ENCODE measurements at regions not wholly inside any gene's neighbourhood (a gene's known extent, or its start where the extent isn't known, plus 50 kb on each side); places are given as distances from the start of the nearest gene placed in this dataset.

DNA sequence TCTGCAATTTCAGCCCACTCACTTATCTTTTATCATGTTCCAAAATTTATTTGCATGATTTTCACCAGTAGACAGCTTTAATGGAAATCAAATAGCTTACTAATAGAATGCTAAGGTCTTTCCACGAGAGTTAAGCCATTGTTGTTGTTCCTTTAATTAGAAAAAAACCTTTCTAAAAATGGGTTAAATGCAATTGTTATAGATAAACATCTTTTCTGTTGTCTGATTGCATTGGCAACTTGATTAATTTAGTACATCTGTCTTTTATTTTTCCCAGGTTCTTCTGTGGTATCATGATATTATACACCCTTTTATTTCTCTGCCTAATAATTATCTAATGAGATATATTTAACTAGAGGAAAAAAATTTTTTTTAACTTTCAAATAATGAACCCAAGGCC lies 487.6 kb upstream of the MBL2 start:
- Mint-ChIP-seq H3K27me3 (ENCODE audit: insufficient read depth, unreplicated experiment) (no peaks in the 10 kb centered on the region), H3K4me3 (ENCODE audit: unreplicated experiment) (no peak overlapping the region), H3K4me1 (ENCODE audit: low read depth, unreplicated experiment) (peaks cover 10% of the 10 kb centered on the region), H3K27ac (ENCODE audit: unreplicated experiment) (no peak overlapping the region), H3K9me3 (ENCODE audit: unreplicated experiment) (no peaks in the 10 kb centered on the region), H3K36me3 (ENCODE audit: insufficient read depth, unreplicated experiment) (no peaks in the 10 kb centered on the region)
- ChIA-PET POLR2A (no interaction called here), CTCF (no interaction called here)
- intact Hi-C loops (cut with micrococcal nuclease; ENCODE audit: unreplicated experiment) = no loop called here
- DNase-seq = no peak
- H3K36me3 ChIP-seq (ENCODE audit: control insufficient read depth, insufficient read depth, low read length) = no peaks in the 10 kb centered on the region
- H3K4me3 ChIP-seq (ENCODE audit: low read depth, low read length) = no peak overlapping the region
- BruUV-seq (replicated peaks) = no TSS peak
- TF ChIP-seq, protein P1, sequence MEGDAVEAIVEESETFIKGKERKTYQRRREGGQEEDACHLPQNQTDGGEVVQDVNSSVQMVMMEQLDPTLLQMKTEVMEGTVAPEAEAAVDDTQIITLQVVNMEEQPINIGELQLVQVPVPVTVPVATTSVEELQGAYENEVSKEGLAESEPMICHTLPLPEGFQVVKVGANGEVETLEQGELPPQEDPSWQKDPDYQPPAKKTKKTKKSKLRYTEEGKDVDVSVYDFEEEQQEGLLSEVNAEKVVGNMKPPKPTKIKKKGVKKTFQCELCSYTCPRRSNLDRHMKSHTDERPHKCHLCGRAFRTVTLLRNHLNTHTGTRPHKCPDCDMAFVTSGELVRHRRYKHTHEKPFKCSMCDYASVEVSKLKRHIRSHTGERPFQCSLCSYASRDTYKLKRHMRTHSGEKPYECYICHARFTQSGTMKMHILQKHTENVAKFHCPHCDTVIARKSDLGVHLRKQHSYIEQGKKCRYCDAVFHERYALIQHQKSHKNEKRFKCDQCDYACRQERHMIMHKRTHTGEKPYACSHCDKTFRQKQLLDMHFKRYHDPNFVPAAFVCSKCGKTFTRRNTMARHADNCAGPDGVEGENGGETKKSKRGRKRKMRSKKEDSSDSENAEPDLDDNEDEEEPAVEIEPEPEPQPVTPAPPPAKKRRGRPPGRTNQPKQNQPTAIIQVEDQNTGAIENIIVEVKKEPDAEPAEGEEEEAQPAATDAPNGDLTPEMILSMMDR (IDR thresholded peaks at IDR 0.05; ENCODE audit: insufficient read depth in 1 of 2, low read depth in 1 of 2, low read length in 1 of 2, severe bottlenecking in 1 of 2, unreplicated experiment in 1 of 2) = no peak
- no peaks in the 10 kb centered on the region for H3K9me3 ChIP-seq
- no peaks in the 10 kb centered on the region for H3K27me3 ChIP-seq (replicated peaks; ENCODE audit: control insufficient read depth, insufficient read depth, low read length)
- peaks cover 12% of the 10 kb centered on the region for H3K4me1 ChIP-seq

DNA sequence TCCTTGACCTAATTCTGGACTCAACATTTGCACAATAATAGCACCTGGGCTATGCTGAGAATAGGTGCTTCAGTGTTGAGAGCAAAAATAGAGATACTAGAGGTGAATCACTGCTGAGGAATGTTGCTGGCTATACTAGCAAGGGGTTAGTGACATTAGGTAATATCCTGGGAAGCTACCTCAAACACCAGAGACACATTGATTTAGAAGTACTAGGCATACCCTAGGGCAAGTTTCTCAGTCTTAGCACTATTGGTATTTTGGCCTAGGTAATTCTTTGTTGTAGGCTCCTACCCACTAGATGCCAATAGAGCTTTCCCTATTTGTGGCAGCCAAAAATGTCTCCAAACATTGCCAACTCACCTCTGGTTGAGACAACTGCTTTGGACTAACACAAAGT lies 484.0 kb upstream of the MBL2 start:
- H3K27me3 Mint-ChIP-seq (ENCODE audit: insufficient read depth, unreplicated experiment) = no peaks in the 10 kb centered on the region
- Histone ChIP-seq H3K9me3 (0 out of 2 replicates have a peak, but pooled peaks cover 2% of the 10 kb centered on the region), H3K36me3 (ENCODE audit: control insufficient read depth, insufficient read depth, low read length) (no peaks in the 10 kb centered on the region), H3K4me1 (peaks cover 12% of the 10 kb centered on the region), H3K27me3 (replicated peaks; ENCODE audit: control insufficient read depth, insufficient read depth, low read length) (no peaks in the 10 kb centered on the region), H3K4me3 (ENCODE audit: low read depth, low read length) (no peak overlapping the region)
- TF ChIP-seq, protein P1 (IDR thresholded peaks at IDR 0.05; ENCODE audit: insufficient read depth in 1 of 2, low read depth in 1 of 2, low read length in 1 of 2, severe bottlenecking in 1 of 2, unreplicated experiment in 1 of 2) = no peak
- peaks cover 19% of the 10 kb centered on the region for H3K9me3 Mint-ChIP-seq (ENCODE audit: unreplicated experiment)
- peak overlapping the region; percentile 19 for H3K27ac Mint-ChIP-seq (ENCODE audit: unreplicated experiment)
- peaks cover 10% of the 10 kb centered on the region for H3K4me1 Mint-ChIP-seq (ENCODE audit: low read depth, unreplicated experiment)
- ChIA-PET CTCF (interaction anchor here (0.7 to 1.0 kb wide), 2 partner anchors 46 to 433 kb away, joined by 3 to 4 read pairs; no protein-coding TSS in a partner anchor), POLR2A (no interaction called here)
- no peaks in the 10 kb centered on the region for H3K36me3 Mint-ChIP-seq (ENCODE audit: insufficient read depth, unreplicated experiment)
- peak in 1 of 2 experiments; percentile 63 for DNase-seq
- intact Hi-C loops (cut with micrococcal nuclease; ENCODE audit: unreplicated experiment) = no loop called here
- no peak overlapping the region for H3K4me3 Mint-ChIP-seq (ENCODE audit: unreplicated experiment)
- no TSS peak for BruUV-seq (replicated peaks)

DNA sequence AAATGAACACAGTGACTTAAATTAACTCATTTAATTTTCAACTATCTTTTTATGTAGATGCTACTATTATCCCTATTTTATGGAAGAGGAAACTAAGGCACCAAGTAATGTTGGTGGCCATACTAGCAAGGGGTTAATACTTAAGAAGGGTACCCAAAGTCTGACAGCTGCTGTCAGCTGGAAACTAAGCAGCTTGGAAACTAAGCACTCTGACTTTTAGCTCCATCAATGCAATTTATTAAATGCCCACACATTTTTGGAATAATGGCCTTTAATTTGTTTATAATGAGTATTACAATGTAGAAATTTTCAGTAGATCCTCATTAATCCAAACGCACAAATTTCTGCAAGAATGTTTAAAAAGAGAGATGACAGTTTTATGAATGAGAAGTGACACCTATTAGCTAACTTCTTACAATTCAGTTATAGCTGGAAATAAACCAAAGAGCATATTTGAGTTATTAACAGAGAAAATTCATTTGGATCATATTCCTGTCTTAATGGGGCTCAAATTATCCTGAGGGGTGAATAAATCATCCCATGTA lies 483.1 kb upstream of the MBL2 start:
- H3K27ac Mint-ChIP-seq (ENCODE audit: unreplicated experiment) = no peak overlapping the region
- H3K36me3 ChIP-seq (ENCODE audit: control insufficient read depth, insufficient read depth, low read length) = no peaks in the 10 kb centered on the region

More for the DNA sequence above, 483.1 kb upstream of the MBL2 start:
- intact Hi-C loops (cut with micrococcal nuclease; ENCODE audit: unreplicated experiment) = no loop called here
- H3K4me1 ChIP-seq = peaks cover 12% of the 10 kb centered on the region
- Mint-ChIP-seq H3K9me3 (ENCODE audit: unreplicated experiment) (peaks cover 19% of the 10 kb centered on the region), H3K27me3 (ENCODE audit: insufficient read depth, unreplicated experiment) (no peaks in the 10 kb centered on the region), H3K36me3 (ENCODE audit: insufficient read depth, unreplicated experiment) (no peaks in the 10 kb centered on the region), H3K4me3 (ENCODE audit: unreplicated experiment) (no peak overlapping the region), H3K4me1 (ENCODE audit: low read depth, unreplicated experiment) (peaks cover 10% of the 10 kb centered on the region)
- ChIA-PET POLR2A (no interaction called here), CTCF (interaction anchor here (1.0 kb wide), 1 partner anchor 46 kb away, joined by 4 read pairs; no protein-coding TSS in a partner anchor)
- TF ChIP-seq, protein P1 (IDR thresholded peaks at IDR 0.05; ENCODE audit: insufficient read depth in 1 of 2, low read depth in 1 of 2, low read length in 1 of 2, severe bottlenecking in 1 of 2, unreplicated experiment in 1 of 2) = no peak
- H3K9me3 ChIP-seq = 0 out of 2 replicates have a peak, but pooled peaks cover 2% of the 10 kb centered on the region
- no peak overlapping the region for H3K4me3 ChIP-seq (ENCODE audit: low read depth, low read length)
- DNase-seq = no peak
- H3K27me3 ChIP-seq (replicated peaks; ENCODE audit: control insufficient read depth, insufficient read depth, low read length) = no peaks in the 10 kb centered on the region
- BruUV-seq (replicated peaks) = no TSS peak
